ENCODE measurements at regions not wholly inside any gene's neighbourhood (a gene's known extent, or its start where the extent isn't known, plus 50 kb on each side); places are given as distances from the start of the nearest gene placed in this dataset.
"Not testable (repeated sequence)": the region's sequence is repeated elsewhere in the genome, so short reads cannot be mapped to it uniquely, and the experiment has no call there.

GRCh38 chr3:71940486-71940885 lies 155.5 kb upstream of the PROK2 start:
- no peak for TF ChIP-seq SIN3A (IDR thresholded peaks at IDR 0.05; ENCODE audit: borderline replicate concordance, low read depth, low read length)
- TF ChIP-seq CTCF (IDR thresholded peaks at IDR 0.05) = no peak
- TF ChIP-seq TAF1 (IDR thresholded peaks at IDR 0.05; ENCODE audit: borderline replicate concordance, low read depth, low read length) = no peak
- TF ChIP-seq RAD21 (IDR thresholded peaks at IDR 0.05; ENCODE audit: low read length) = no peak
- TF ChIP-seq CHD2 (IDR thresholded peaks at IDR 0.05; ENCODE audit: low read length, partially characterized antibody) = no peak
- TF ChIP-seq RCOR1 (IDR thresholded peaks at IDR 0.05; ENCODE audit: low read length) = no peak
- TF ChIP-seq POLR2AphosphoS5 (IDR thresholded peaks at IDR 0.05; ENCODE audit: low read depth, low read length) = no peak
- no peak for TF ChIP-seq GABPA (IDR thresholded peaks at IDR 0.05; ENCODE audit: low read depth)
- no peak for TF ChIP-seq TEAD4 (IDR thresholded peaks at IDR 0.05; ENCODE audit: borderline replicate concordance, insufficient read depth)
- no peak for TF ChIP-seq SMC3 (IDR thresholded peaks at IDR 0.05; ENCODE audit: low read depth, low read length)
- no peak for TF ChIP-seq USF2 (IDR thresholded peaks at IDR 0.05; ENCODE audit: borderline replicate concordance, low read depth, low read length)
- no peak for TF ChIP-seq FOXM1 (IDR thresholded peaks at IDR 0.05; ENCODE audit: low read depth)
- no peak for TF ChIP-seq RFX5 (IDR thresholded peaks at IDR 0.05; ENCODE audit: low read length)
- no peak for TF ChIP-seq ZBTB33 (IDR thresholded peaks at IDR 0.05; ENCODE audit: borderline replicate concordance, low read depth)
- no peak for TF ChIP-seq JUND (IDR thresholded peaks at IDR 0.05)
- 5% methylated on average over 1 of the region's 1 CpG for WGBS (ENCODE audit: low lambda C conversion rate)
- no peaks in the 10 kb centered on the region for H3K9me2 ChIP-seq

GRCh38 chr3:71938081-71938480 lies 153.1 kb upstream of the PROK2 start:
- 15% methylated on average over 3 of the region's 3 CpGs for WGBS (ENCODE audit: low lambda C conversion rate)
- CTCF ChIA-PET = interaction anchor here (1.1 kb wide), 1 partner anchor 12 kb away, joined by 3 read pairs; no protein-coding TSS in a partner anchor
- H3K9ac ChIP-seq; H3K9me3 ChIP-seq; H3K9me2 ChIP-seq; H4K20me1 ChIP-seq (ENCODE audit: insufficient read depth); H3K27me3 ChIP-seq (ENCODE audit: insufficient read depth); DNase-seq; H3K36me3 ChIP-seq (replicated peaks in 1 of 2; ENCODE audit: control insufficient read depth in 1 of 2, insufficient read depth in 2 of 2, low read length in 1 of 2); H2AFZ ChIP-seq (ENCODE audit: low read depth); H3K79me2 ChIP-seq (ENCODE audit: insufficient read depth); H3K4me3 ChIP-seq (ENCODE audit: low read depth in 2 of 2, low read length in 1 of 2); H3K4me1 ChIP-seq (ENCODE audit: control insufficient read depth in 1 of 2, insufficient read depth in 2 of 2, low read depth in 1 of 2, low read length in 1 of 2); POLR2A ChIA-PET; H3K4me2 ChIP-seq; H3K27ac ChIP-seq (ENCODE audit: low read depth in 2 of 2, low read length in 1 of 2); H3F3A ChIP-seq (replicated peaks; ENCODE audit: insufficient read depth): not testable (repeated sequence)

More at GRCh38 chr3:71940486-71940885, 155.5 kb upstream of the PROK2 start:
- no peak for DNase-seq
- Histone ChIP-seq H2AFZ (ENCODE audit: low read depth) (no peak overlapping the region), H3K4me2 (no peak overlapping the region), H3K79me2 (ENCODE audit: insufficient read depth) (no peaks in the 10 kb centered on the region), H4K20me1 (ENCODE audit: insufficient read depth) (no peaks in the 10 kb centered on the region), H3K9ac (no peak overlapping the region), H3K4me1 (ENCODE audit: control insufficient read depth in 1 of 2, insufficient read depth in 2 of 2, low read depth in 1 of 2, low read length in 1 of 2) (no peaks in the 10 kb centered on the region), H3K9me3 (no peaks in the 10 kb centered on the region), H3K27ac (ENCODE audit: low read depth in 2 of 2, low read length in 1 of 2) (no peak overlapping the region), H3K36me3 (replicated peaks in 1 of 2; ENCODE audit: control insufficient read depth in 1 of 2, insufficient read depth in 2 of 2, low read length in 1 of 2) (no peaks in the 10 kb centered on the region), H3K4me3 (ENCODE audit: low read depth in 2 of 2, low read length in 1 of 2) (no peak overlapping the region), H3K27me3 (ENCODE audit: insufficient read depth) (no peaks in the 10 kb centered on the region; the same call in 1 of the 2 replicates), H3F3A (replicated peaks; ENCODE audit: insufficient read depth) (no peaks in the 10 kb centered on the region)
- CTCF ChIA-PET = interaction anchor here (0.9 to 1.6 kb wide), 3 partner anchors 10 to 65 kb away, joined by 4 read pairs; no protein-coding TSS in a partner anchor
- POLR2A ChIA-PET = no interaction called here
